Thyroid gland (tissue), 4 donors: ENCODE measurements at regions not wholly inside any gene's neighbourhood (a gene's known extent, or its start where the extent isn't known, plus 50 kb on each side); places are given as distances from the start of the nearest gene placed in this dataset.
A peak's percentile ranks its signal among the peaks of the same experiment; 100 is the strongest.

Experiments
- POLR2A ChIP-seq, 2 donors: fragments of 450-650 bp; IDR thresholded peaks; one replicate each; pipeline ENCODE4 v1.6.1; 2017; ENCODE audit warnings: antibody characterized with exemption in 2 of 2, mild to moderate bottlenecking in 2 of 2, moderate library complexity in 1 of 2
- TF ChIP-seq, protein P1 (sequence below), 6 experiments: fragments of 200-600 bp in 3 of 6; fragments of 450-650 bp in 3 of 6; sonication (generic) in 3 of 6; IDR thresholded peaks; one replicate each; pipeline ENCODE4 v1.5.1; 2016 to 2019; ENCODE audit warnings: antibody characterized with exemption in 6 of 6, mild to moderate bottlenecking in 2 of 6, inconsistent platforms in 1 of 6, moderate library complexity in 1 of 6

DNA sequence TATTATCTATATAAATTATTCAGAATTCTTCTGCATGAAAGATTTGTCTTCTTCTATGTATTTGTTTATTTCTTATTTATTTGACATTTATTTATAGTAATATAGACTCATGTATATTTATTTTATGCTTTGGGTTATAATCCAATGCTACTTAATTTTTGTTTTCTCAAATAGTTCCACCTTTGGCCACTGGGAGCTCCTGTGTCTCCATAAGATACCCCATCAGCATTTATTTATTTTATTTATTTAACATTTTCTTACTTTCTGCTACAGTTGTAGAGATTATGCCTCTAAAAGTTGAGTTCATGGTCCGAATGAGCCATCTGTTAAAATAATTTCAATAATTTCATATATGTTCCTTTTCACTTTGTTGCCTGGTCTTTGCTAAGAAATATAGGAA, 289.4 kb downstream of the ADGRL2 start:
- TF ChIP-seq, protein P1, sequence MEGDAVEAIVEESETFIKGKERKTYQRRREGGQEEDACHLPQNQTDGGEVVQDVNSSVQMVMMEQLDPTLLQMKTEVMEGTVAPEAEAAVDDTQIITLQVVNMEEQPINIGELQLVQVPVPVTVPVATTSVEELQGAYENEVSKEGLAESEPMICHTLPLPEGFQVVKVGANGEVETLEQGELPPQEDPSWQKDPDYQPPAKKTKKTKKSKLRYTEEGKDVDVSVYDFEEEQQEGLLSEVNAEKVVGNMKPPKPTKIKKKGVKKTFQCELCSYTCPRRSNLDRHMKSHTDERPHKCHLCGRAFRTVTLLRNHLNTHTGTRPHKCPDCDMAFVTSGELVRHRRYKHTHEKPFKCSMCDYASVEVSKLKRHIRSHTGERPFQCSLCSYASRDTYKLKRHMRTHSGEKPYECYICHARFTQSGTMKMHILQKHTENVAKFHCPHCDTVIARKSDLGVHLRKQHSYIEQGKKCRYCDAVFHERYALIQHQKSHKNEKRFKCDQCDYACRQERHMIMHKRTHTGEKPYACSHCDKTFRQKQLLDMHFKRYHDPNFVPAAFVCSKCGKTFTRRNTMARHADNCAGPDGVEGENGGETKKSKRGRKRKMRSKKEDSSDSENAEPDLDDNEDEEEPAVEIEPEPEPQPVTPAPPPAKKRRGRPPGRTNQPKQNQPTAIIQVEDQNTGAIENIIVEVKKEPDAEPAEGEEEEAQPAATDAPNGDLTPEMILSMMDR (IDR thresholded peaks at IDR 0.05): peak in 3 of 6 experiments; percentile 9 to 40 (median 21)
- no peak for TF ChIP-seq POLR2A (IDR thresholded peaks at IDR 0.05)
